ENCODE measurements at regions not wholly inside any gene's neighbourhood (a gene's known extent, or its start where the extent isn't known, plus 50 kb on each side); places are given as distances from the start of the nearest gene placed in this dataset.

DNA sequence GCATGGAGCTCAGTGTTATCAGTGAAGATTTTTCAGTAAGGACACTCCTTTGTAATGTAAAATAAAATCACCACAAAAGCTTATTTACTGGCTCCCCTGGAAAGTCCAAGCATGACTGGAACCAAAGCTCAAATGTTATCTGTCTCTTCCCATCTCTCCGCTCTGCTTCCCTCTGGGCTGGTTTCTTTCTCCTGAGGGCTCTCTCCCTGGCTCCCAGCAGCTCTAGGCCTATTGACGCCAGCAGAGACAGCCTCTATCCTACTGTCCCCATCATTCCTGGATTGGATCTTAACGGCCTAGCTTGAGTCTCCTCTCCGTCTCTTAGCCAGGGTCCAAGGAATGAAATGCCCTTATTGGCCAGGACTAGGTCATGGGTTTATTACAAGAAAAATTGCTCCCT lies 86.1 kb downstream of the TMEM167A start:
- no peak overlapping the region for H3K9ac ChIP-seq (ENCODE audit: low read length)
- H3K9me2 ChIP-seq (replicated peaks; ENCODE audit: insufficient read depth, low read length): no peaks in the 10 kb centered on the region
- H3K27me3 ChIP-seq (replicated peaks; ENCODE audit: insufficient read depth, low read length): no peaks in the 10 kb centered on the region
- TF ChIP-seq, protein P1, sequence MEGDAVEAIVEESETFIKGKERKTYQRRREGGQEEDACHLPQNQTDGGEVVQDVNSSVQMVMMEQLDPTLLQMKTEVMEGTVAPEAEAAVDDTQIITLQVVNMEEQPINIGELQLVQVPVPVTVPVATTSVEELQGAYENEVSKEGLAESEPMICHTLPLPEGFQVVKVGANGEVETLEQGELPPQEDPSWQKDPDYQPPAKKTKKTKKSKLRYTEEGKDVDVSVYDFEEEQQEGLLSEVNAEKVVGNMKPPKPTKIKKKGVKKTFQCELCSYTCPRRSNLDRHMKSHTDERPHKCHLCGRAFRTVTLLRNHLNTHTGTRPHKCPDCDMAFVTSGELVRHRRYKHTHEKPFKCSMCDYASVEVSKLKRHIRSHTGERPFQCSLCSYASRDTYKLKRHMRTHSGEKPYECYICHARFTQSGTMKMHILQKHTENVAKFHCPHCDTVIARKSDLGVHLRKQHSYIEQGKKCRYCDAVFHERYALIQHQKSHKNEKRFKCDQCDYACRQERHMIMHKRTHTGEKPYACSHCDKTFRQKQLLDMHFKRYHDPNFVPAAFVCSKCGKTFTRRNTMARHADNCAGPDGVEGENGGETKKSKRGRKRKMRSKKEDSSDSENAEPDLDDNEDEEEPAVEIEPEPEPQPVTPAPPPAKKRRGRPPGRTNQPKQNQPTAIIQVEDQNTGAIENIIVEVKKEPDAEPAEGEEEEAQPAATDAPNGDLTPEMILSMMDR (IDR thresholded peaks at IDR 0.05; ENCODE audit: low read length): no peak
- no peak for TF ChIP-seq EZH2 (optimal IDR thresholded peaks at IDR 0.05; ENCODE audit: low read depth, low read length)
- no peak for TF ChIP-seq EZH2phosphoT487 (IDR thresholded peaks at IDR 0.05; ENCODE audit: low read length)
- H3K79me2 ChIP-seq (ENCODE audit: low read length): no peaks in the 10 kb centered on the region
- H3K4me3 ChIP-seq (ENCODE audit: low read length): no peak overlapping the region
- H3K36me3 ChIP-seq (replicated peaks; ENCODE audit: insufficient read depth, low read length): no peaks in the 10 kb centered on the region
- DNase-seq: no peak
- no peak overlapping the region for H2AFZ ChIP-seq (ENCODE audit: low read length)
- no peaks in the 10 kb centered on the region for H3K4me1 ChIP-seq (ENCODE audit: low read length)
- H3F3A ChIP-seq (ENCODE audit: insufficient read depth, low read length): no peaks in the 10 kb centered on the region
- H3K9me3 ChIP-seq (replicated peaks; ENCODE audit: insufficient read depth, low read length): no peaks in the 10 kb centered on the region
- H3K4me2 ChIP-seq (ENCODE audit: low read depth, low read length): no peak overlapping the region
- no peak overlapping the region for H3K27ac ChIP-seq (ENCODE audit: low read length)
- no peaks in the 10 kb centered on the region for H4K20me1 ChIP-seq (ENCODE audit: insufficient read depth, low read length)

DNA sequence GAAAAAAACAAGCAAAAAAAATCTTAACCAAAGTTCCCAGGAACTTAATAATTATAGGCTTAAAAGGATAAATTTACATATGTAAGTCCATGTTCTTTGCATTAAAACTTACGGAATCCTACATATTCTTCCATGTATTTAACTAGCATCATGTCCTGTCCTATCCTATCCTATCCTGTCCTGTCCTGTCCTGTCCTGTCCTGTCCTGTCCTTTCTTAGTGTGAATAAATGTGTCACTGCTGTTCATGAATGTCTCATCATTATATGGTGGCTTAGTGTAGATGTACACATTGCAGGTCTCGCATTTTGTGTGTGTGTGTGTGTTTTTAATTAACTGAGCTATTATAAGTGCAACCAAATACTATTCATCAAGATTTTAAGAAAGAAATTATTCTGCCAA lies 90.0 kb downstream of the TMEM167A start:
- no peak overlapping the region for H3K27ac ChIP-seq (ENCODE audit: low read length)
- no peak overlapping the region for H3K4me3 ChIP-seq (ENCODE audit: low read length)
- H4K20me1 ChIP-seq (ENCODE audit: insufficient read depth, low read length): no peaks in the 10 kb centered on the region
- no peak overlapping the region for H3K9ac ChIP-seq (ENCODE audit: low read length)
- DNase-seq: no peak
- no peak overlapping the region for H2AFZ ChIP-seq (ENCODE audit: low read length)
- H3F3A ChIP-seq (ENCODE audit: insufficient read depth, low read length): no peaks in the 10 kb centered on the region
- no peaks in the 10 kb centered on the region for H3K4me1 ChIP-seq (ENCODE audit: low read length)
- no peaks in the 10 kb centered on the region for H3K9me2 ChIP-seq (replicated peaks; ENCODE audit: insufficient read depth, low read length)
- no peaks in the 10 kb centered on the region for H3K9me3 ChIP-seq (replicated peaks; ENCODE audit: insufficient read depth, low read length)
- H3K79me2 ChIP-seq (ENCODE audit: low read length): no peaks in the 10 kb centered on the region
- H3K4me2 ChIP-seq (ENCODE audit: low read depth, low read length): no peak overlapping the region
- H3K27me3 ChIP-seq (replicated peaks; ENCODE audit: insufficient read depth, low read length): no peaks in the 10 kb centered on the region
- H3K36me3 ChIP-seq (replicated peaks; ENCODE audit: insufficient read depth, low read length): no peaks in the 10 kb centered on the region
- TF ChIP-seq EZH2phosphoT487 (IDR thresholded peaks at IDR 0.05; ENCODE audit: low read length): no peak
- TF ChIP-seq, protein P1 (IDR thresholded peaks at IDR 0.05; ENCODE audit: low read length): no peak
- no peak for TF ChIP-seq EZH2 (optimal IDR thresholded peaks at IDR 0.05; ENCODE audit: low read depth, low read length)

DNA sequence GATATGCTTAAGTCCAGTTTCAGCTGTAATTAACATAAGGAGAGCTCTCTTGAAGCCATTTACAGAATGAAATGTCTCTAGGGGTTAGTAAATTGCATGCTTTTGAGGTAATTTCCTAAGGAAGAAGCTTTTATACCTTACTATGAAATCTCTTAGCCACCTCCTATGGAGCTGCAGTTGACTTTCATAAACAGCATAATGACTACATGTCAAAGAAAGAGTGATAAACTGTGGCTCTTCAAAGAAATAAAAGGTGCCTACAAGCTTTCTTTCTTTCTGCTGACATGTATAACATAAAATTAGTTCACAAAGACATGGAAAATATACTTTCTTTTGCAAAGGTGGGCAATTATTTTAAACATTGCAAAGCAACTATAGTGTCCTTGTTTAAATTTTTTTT lies 90.8 kb downstream of the TMEM167A start:
- H3K27me3 ChIP-seq (replicated peaks; ENCODE audit: insufficient read depth, low read length): no peaks in the 10 kb centered on the region
- no peak overlapping the region for H3K4me2 ChIP-seq (ENCODE audit: low read depth, low read length)
- H4K20me1 ChIP-seq (ENCODE audit: insufficient read depth, low read length): no peaks in the 10 kb centered on the region
- no peak overlapping the region for H3K27ac ChIP-seq (ENCODE audit: low read length)
- H3K9me2 ChIP-seq (replicated peaks; ENCODE audit: insufficient read depth, low read length): no peaks in the 10 kb centered on the region
- H3K9me3 ChIP-seq (replicated peaks; ENCODE audit: insufficient read depth, low read length): no peaks in the 10 kb centered on the region
- TF ChIP-seq EZH2 (optimal IDR thresholded peaks at IDR 0.05; ENCODE audit: low read depth, low read length) (no peak), EZH2phosphoT487 (IDR thresholded peaks at IDR 0.05; ENCODE audit: low read length) (no peak)
- TF ChIP-seq, protein P1 (IDR thresholded peaks at IDR 0.05; ENCODE audit: low read length): no peak
- H2AFZ ChIP-seq (ENCODE audit: low read length): no peak overlapping the region
- H3K79me2 ChIP-seq (ENCODE audit: low read length): no peaks in the 10 kb centered on the region
- H3K4me1 ChIP-seq (ENCODE audit: low read length): no peaks in the 10 kb centered on the region
- H3K4me3 ChIP-seq (ENCODE audit: low read length): no peak overlapping the region
- no peak overlapping the region for H3K9ac ChIP-seq (ENCODE audit: low read length)
- no peaks in the 10 kb centered on the region for H3F3A ChIP-seq (ENCODE audit: insufficient read depth, low read length)
- no peaks in the 10 kb centered on the region for H3K36me3 ChIP-seq (replicated peaks; ENCODE audit: insufficient read depth, low read length)
- DNase-seq: no peak

All from MM.1S (cell line).